ENCODE measurements at regions not wholly inside any gene's neighbourhood (a gene's known extent, or its start where the extent isn't known, plus 50 kb on each side); places are given as distances from the start of the nearest gene placed in this dataset.

GRCh38 chr1:244231193-244231571 lies 180.1 kb downstream of the ZBTB18 start:
- H3K9me3 ChIP-seq (ENCODE audit: control insufficient read depth in 1 of 2, low read length in 2 of 2) = no peaks in the 10 kb centered on the region
- peak overlapping the region; percentile 61 for H3K4me3 ChIP-seq (ENCODE audit: low read depth in 1 of 2, low read length in 2 of 2)
- H3K27ac ChIP-seq (ENCODE audit: low read depth, low read length) = no peak overlapping the region
- H3K4me1 ChIP-seq (ENCODE audit: control insufficient read depth in 1 of 2, insufficient read depth in 2 of 2, low read length in 2 of 2) = peaks cover 0 to 3% of the 10 kb centered on the region in 2 donors
- peaks cover 5 to 12% of the 10 kb centered on the region in 2 donors for H3K27me3 ChIP-seq (ENCODE audit: control insufficient read depth in 1 of 2, insufficient read depth in 2 of 2, low read length in 2 of 2)
- no peaks in the 10 kb centered on the region for H3K36me3 ChIP-seq (ENCODE audit: control insufficient read depth in 1 of 2, insufficient read depth in 2 of 2, low read length in 2 of 2)
- no peak overlapping the region for H3K9ac ChIP-seq (ENCODE audit: low read depth in 1 of 2, low read length in 2 of 2)

- H3K27ac ChIP-seq (ENCODE audit: low read depth, low read length) = no peak overlapping the region
- peak overlapping the region; percentile 61 for H3K4me3 ChIP-seq (ENCODE audit: low read depth in 1 of 2, low read length in 2 of 2)
- H3K36me3 ChIP-seq (ENCODE audit: control insufficient read depth in 1 of 2, insufficient read depth in 2 of 2, low read length in 2 of 2) = no peaks in the 10 kb centered on the region
Measured at GRCh38 chr1:244231572-244232315, 180.7 kb downstream of the ZBTB18 start.

GRCh38 chr1:244234009-244234643 lies 183.0 kb downstream of the ZBTB18 start:
- no peak overlapping the region for H3K9ac ChIP-seq (ENCODE audit: low read depth in 1 of 2, low read length in 2 of 2)
- peaks cover 3 to 12% of the 10 kb centered on the region in 2 donors for H3K27me3 ChIP-seq (ENCODE audit: control insufficient read depth in 1 of 2, insufficient read depth in 2 of 2, low read length in 2 of 2)
- no peaks in the 10 kb centered on the region for H3K9me3 ChIP-seq (ENCODE audit: control insufficient read depth in 1 of 2, low read length in 2 of 2)

More at GRCh38 chr1:244231572-244232315, 180.7 kb downstream of the ZBTB18 start:
- Histone ChIP-seq H3K27me3 (ENCODE audit: control insufficient read depth in 1 of 2, insufficient read depth in 2 of 2, low read length in 2 of 2) (peaks cover 5 to 12% of the 10 kb centered on the region in 2 donors), H3K9ac (ENCODE audit: low read depth in 1 of 2, low read length in 2 of 2) (no peak overlapping the region), H3K4me1 (ENCODE audit: control insufficient read depth in 1 of 2, insufficient read depth in 2 of 2, low read length in 2 of 2) (peaks cover 0 to 3% of the 10 kb centered on the region in 2 donors), H3K9me3 (ENCODE audit: control insufficient read depth in 1 of 2, low read length in 2 of 2) (no peaks in the 10 kb centered on the region)

GRCh38 chr1:244235157-244235556 lies 184.1 kb downstream of the ZBTB18 start:
- H3K4me1 ChIP-seq (ENCODE audit: control insufficient read depth in 1 of 2, insufficient read depth in 2 of 2, low read length in 2 of 2) = peaks cover 0 to 3% of the 10 kb centered on the region in 2 donors

More at GRCh38 chr1:244234009-244234643, 183.0 kb downstream of the ZBTB18 start:
- no peak overlapping the region for H3K4me3 ChIP-seq (ENCODE audit: low read depth in 1 of 2, low read length in 2 of 2)
- peaks cover 0 to 3% of the 10 kb centered on the region in 2 donors for H3K4me1 ChIP-seq (ENCODE audit: control insufficient read depth in 1 of 2, insufficient read depth in 2 of 2, low read length in 2 of 2)
- H3K27ac ChIP-seq (ENCODE audit: low read depth, low read length) = no peak overlapping the region
- H3K36me3 ChIP-seq (ENCODE audit: control insufficient read depth in 1 of 2, insufficient read depth in 2 of 2, low read length in 2 of 2) = no peaks in the 10 kb centered on the region

GRCh38 chr1:244236101-244236500 lies 185.0 kb downstream of the ZBTB18 start:
- Histone ChIP-seq H3K4me1 (ENCODE audit: control insufficient read depth in 1 of 2, insufficient read depth in 2 of 2, low read length in 2 of 2) (peaks cover 0 to 3% of the 10 kb centered on the region in 2 donors), H3K27me3 (ENCODE audit: control insufficient read depth in 1 of 2, insufficient read depth in 2 of 2, low read length in 2 of 2) (peaks cover 3 to 7% of the 10 kb centered on the region in 2 donors)

More at GRCh38 chr1:244235157-244235556, 184.1 kb downstream of the ZBTB18 start:
- H3K27me3 ChIP-seq (ENCODE audit: control insufficient read depth in 1 of 2, insufficient read depth in 2 of 2, low read length in 2 of 2) = peaks cover 3 to 12% of the 10 kb centered on the region in 2 donors
- no peak overlapping the region for H3K4me3 ChIP-seq (ENCODE audit: low read depth in 1 of 2, low read length in 2 of 2)
- no peak overlapping the region for H3K9ac ChIP-seq (ENCODE audit: low read depth in 1 of 2, low read length in 2 of 2)
- H3K36me3 ChIP-seq (ENCODE audit: control insufficient read depth in 1 of 2, insufficient read depth in 2 of 2, low read length in 2 of 2) = no peaks in the 10 kb centered on the region
- no peaks in the 10 kb centered on the region for H3K9me3 ChIP-seq (ENCODE audit: control insufficient read depth in 1 of 2, low read length in 2 of 2)
- H3K27ac ChIP-seq (ENCODE audit: low read depth, low read length) = no peak overlapping the region

GRCh38 chr1:244236721-244237120 lies 185.6 kb downstream of the ZBTB18 start:
- H3K27ac ChIP-seq (ENCODE audit: low read depth, low read length) = no peak overlapping the region
- H3K4me3 ChIP-seq (ENCODE audit: low read depth in 1 of 2, low read length in 2 of 2) = no peak overlapping the region

More at GRCh38 chr1:244236101-244236500, 185.0 kb downstream of the ZBTB18 start:
- Histone ChIP-seq H3K36me3 (ENCODE audit: control insufficient read depth in 1 of 2, insufficient read depth in 2 of 2, low read length in 2 of 2) (no peaks in the 10 kb centered on the region), H3K9ac (ENCODE audit: low read depth in 1 of 2, low read length in 2 of 2) (no peak overlapping the region), H3K4me3 (ENCODE audit: low read depth in 1 of 2, low read length in 2 of 2) (no peak overlapping the region), H3K27ac (ENCODE audit: low read depth, low read length) (no peak overlapping the region), H3K9me3 (ENCODE audit: control insufficient read depth in 1 of 2, low read length in 2 of 2) (no peaks in the 10 kb centered on the region)

GRCh38 chr1:244237445-244237844 lies 186.4 kb downstream of the ZBTB18 start:
- no peaks in the 10 kb centered on the region for H3K36me3 ChIP-seq (ENCODE audit: control insufficient read depth in 1 of 2, insufficient read depth in 2 of 2, low read length in 2 of 2)
- H3K4me1 ChIP-seq (ENCODE audit: control insufficient read depth in 1 of 2, insufficient read depth in 2 of 2, low read length in 2 of 2) = no peaks in the 10 kb centered on the region
- H3K27me3 ChIP-seq (ENCODE audit: control insufficient read depth in 1 of 2, insufficient read depth in 2 of 2, low read length in 2 of 2) = peaks cover 0 to 3% of the 10 kb centered on the region in 2 donors
- no peak overlapping the region for H3K9ac ChIP-seq (ENCODE audit: low read depth in 1 of 2, low read length in 2 of 2)
- H3K4me3 ChIP-seq (ENCODE audit: low read depth in 1 of 2, low read length in 2 of 2) = no peak overlapping the region
- H3K27ac ChIP-seq (ENCODE audit: low read depth, low read length) = no peak overlapping the region
- H3K9me3 ChIP-seq (ENCODE audit: control insufficient read depth in 1 of 2, low read length in 2 of 2) = no peaks in the 10 kb centered on the region

More at GRCh38 chr1:244236721-244237120, 185.6 kb downstream of the ZBTB18 start:
- H3K9me3 ChIP-seq (ENCODE audit: control insufficient read depth in 1 of 2, low read length in 2 of 2) = no peaks in the 10 kb centered on the region
- no peak overlapping the region for H3K9ac ChIP-seq (ENCODE audit: low read depth in 1 of 2, low read length in 2 of 2)
- peaks cover 0 to 3% of the 10 kb centered on the region in 2 donors for H3K4me1 ChIP-seq (ENCODE audit: control insufficient read depth in 1 of 2, insufficient read depth in 2 of 2, low read length in 2 of 2)
- H3K27me3 ChIP-seq (ENCODE audit: control insufficient read depth in 1 of 2, insufficient read depth in 2 of 2, low read length in 2 of 2) = peaks cover 1 to 3% of the 10 kb centered on the region in 2 donors
- no peaks in the 10 kb centered on the region for H3K36me3 ChIP-seq (ENCODE audit: control insufficient read depth in 1 of 2, insufficient read depth in 2 of 2, low read length in 2 of 2)

- no peaks in the 10 kb centered on the region for H3K9me3 ChIP-seq (ENCODE audit: control insufficient read depth in 1 of 2, low read length in 2 of 2)
- no peak overlapping the region for H3K27ac ChIP-seq (ENCODE audit: low read depth, low read length)
- no peaks in the 10 kb centered on the region for H3K27me3 ChIP-seq (ENCODE audit: control insufficient read depth in 1 of 2, insufficient read depth in 2 of 2, low read length in 2 of 2)
- H3K9ac ChIP-seq (ENCODE audit: low read depth in 1 of 2, low read length in 2 of 2) = no peak overlapping the region
- no peaks in the 10 kb centered on the region for H3K36me3 ChIP-seq (ENCODE audit: control insufficient read depth in 1 of 2, insufficient read depth in 2 of 2, low read length in 2 of 2)
- no peak overlapping the region for H3K4me3 ChIP-seq (ENCODE audit: low read depth in 1 of 2, low read length in 2 of 2)
- no peaks in the 10 kb centered on the region for H3K4me1 ChIP-seq (ENCODE audit: control insufficient read depth in 1 of 2, insufficient read depth in 2 of 2, low read length in 2 of 2)
Measured at GRCh38 chr1:244239261-244239770, 188.2 kb downstream of the ZBTB18 start.

GRCh38 chr1:244241438-244241837 lies 190.4 kb downstream of the ZBTB18 start:
- no peaks in the 10 kb centered on the region for H3K4me1 ChIP-seq (ENCODE audit: control insufficient read depth in 1 of 2, insufficient read depth in 2 of 2, low read length in 2 of 2)
- H3K27me3 ChIP-seq (ENCODE audit: control insufficient read depth in 1 of 2, insufficient read depth in 2 of 2, low read length in 2 of 2) = no peaks in the 10 kb centered on the region
- H3K4me3 ChIP-seq (ENCODE audit: low read depth in 1 of 2, low read length in 2 of 2) = no peak overlapping the region
- H3K9ac ChIP-seq (ENCODE audit: low read depth in 1 of 2, low read length in 2 of 2) = no peak overlapping the region
- no peak overlapping the region for H3K27ac ChIP-seq (ENCODE audit: low read depth, low read length)
- no peaks in the 10 kb centered on the region for H3K36me3 ChIP-seq (ENCODE audit: control insufficient read depth in 1 of 2, insufficient read depth in 2 of 2, low read length in 2 of 2)
- no peaks in the 10 kb centered on the region for H3K9me3 ChIP-seq (ENCODE audit: control insufficient read depth in 1 of 2, low read length in 2 of 2)

GRCh38 chr1:244242446-244242845 lies 191.4 kb downstream of the ZBTB18 start:
- H3K9ac ChIP-seq (ENCODE audit: low read depth in 1 of 2, low read length in 2 of 2) = no peak overlapping the region
- no peaks in the 10 kb centered on the region for H3K4me1 ChIP-seq (ENCODE audit: control insufficient read depth in 1 of 2, insufficient read depth in 2 of 2, low read length in 2 of 2)
- H3K9me3 ChIP-seq (ENCODE audit: control insufficient read depth in 1 of 2, low read length in 2 of 2) = no peaks in the 10 kb centered on the region
- H3K4me3 ChIP-seq (ENCODE audit: low read depth in 1 of 2, low read length in 2 of 2) = no peak overlapping the region
- no peak overlapping the region for H3K27ac ChIP-seq (ENCODE audit: low read depth, low read length)
- H3K27me3 ChIP-seq (ENCODE audit: control insufficient read depth in 1 of 2, insufficient read depth in 2 of 2, low read length in 2 of 2) = no peaks in the 10 kb centered on the region
- no peaks in the 10 kb centered on the region for H3K36me3 ChIP-seq (ENCODE audit: control insufficient read depth in 1 of 2, insufficient read depth in 2 of 2, low read length in 2 of 2)
